ENCODE measurements at regions not wholly inside any gene's neighbourhood (a gene's known extent, or its start where the extent isn't known, plus 50 kb on each side); places are given as distances from the start of the nearest gene placed in this dataset.

- TF ChIP-seq CTCF (IDR thresholded peaks at IDR 0.05) (no peak), EZH2phosphoT487 (IDR thresholded peaks at IDR 0.05) (no peak), EZH2 (IDR thresholded peaks at IDR 0.05) (no peak)
These were observed 373.7 kb upstream of the SLITRK6 start for GRCh38 chr13:86172961-86173360.

Measured in neural progenitor cell (in vitro differentiated cells).